BJ (cell line): ENCODE measurements at regions not wholly inside any gene's neighbourhood (a gene's known extent, or its start where the extent isn't known, plus 50 kb on each side); places are given as distances from the start of the nearest gene placed in this dataset.
A peak's percentile ranks its signal among the peaks of the same experiment; 100 is the strongest.
"Not testable (repeated sequence)": the region's sequence is repeated elsewhere in the genome, so short reads cannot be mapped to it uniquely, and the experiment has no call there.

Experiments
- CTCF ChIA-PET: fragments of 350-600 bp; formaldehyde crosslinking; extraction: SDS; loops from one replicate; lab custom pipeline; 2021; ENCODE audit warnings: antibody characterized with exemption, inconsistent platforms; lab: Yijun Ruan, JAX
- POLR2A ChIA-PET: fragments of 300-600 bp; sonication (Branson Sonifier 250); formaldehyde crosslinking; extraction: SDS; loops from one replicate; lab custom pipeline; 2021; ENCODE audit warnings: antibody characterized with exemption; lab: Charles Lee
- DNase-seq: peaks from one replicate; pipeline ENCODE4 v3.0.0-alpha.2; 2011; ENCODE audit warnings: low read depth
- H3K27me3 ChIP-seq: 2 replicates; pipeline ENCODE4 v1.6.0; 2011; ENCODE audit warnings: low read length; ENCODE audit not compliant: control insufficient read depth, insufficient read depth
- H3K36me3 ChIP-seq: 2 replicates; pipeline ENCODE4 v1.5.1; 2011; ENCODE audit warnings: low read length; ENCODE audit not compliant: control insufficient read depth, insufficient read depth
- H3K4me3 ChIP-seq: 2 replicates; pipeline ENCODE4 v1.5.1; 2011; ENCODE audit warnings: low read depth, mild to moderate bottlenecking, control low read depth, low read length
- TF ChIP-seq, protein P1 (sequence below): IDR thresholded peaks from 2 replicates; pipeline ENCODE4 v1.5.1; 2011; ENCODE audit warnings: low read depth, mild to moderate bottlenecking, control low read depth, inconsistent platforms, low read length, moderate library complexity; ENCODE audit not compliant: insufficient read depth

DNA sequence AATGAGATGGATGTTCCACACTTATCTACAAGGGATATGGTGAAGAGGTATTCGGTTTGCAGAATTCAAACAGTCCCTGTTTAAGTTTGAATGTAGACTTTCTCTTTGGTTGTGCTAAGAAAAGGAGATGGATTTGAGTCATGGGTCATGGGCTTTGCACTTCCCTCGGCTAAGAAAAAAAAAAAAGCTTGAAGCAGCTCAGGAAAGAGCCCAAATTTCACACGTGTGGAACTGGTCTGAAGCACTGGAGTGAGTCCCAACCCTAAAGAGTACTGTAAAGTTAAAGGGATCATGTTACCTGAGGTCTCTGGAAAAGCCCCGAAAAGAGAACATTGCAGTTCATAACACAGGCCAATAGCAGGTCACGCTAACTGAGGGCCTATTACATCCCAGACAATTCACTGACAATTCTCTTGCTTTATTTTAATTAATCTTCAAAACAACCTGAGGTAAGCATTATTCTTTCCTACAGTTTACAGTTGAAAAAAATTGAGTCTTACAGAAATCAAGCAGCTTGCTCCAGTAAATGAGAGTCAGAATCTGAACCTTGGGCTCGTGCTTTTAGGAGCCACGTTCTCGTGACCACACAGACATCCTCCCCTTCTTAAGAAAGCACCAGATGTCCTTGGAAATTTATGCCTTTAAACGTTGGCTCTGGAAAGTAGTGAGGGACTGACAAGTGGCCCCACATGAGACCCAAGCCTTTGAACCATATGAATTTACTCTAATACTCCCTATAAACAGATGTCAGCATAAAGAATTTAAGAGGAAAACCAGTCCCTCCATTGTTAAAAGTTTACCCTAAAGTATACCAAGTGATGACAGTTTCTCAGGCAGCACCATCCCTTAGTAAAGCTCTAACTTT, 89.3 kb downstream of the MAD2L1 start:
- CTCF ChIA-PET, result no interaction called here
- POLR2A ChIA-PET, result no interaction called here
- TF ChIP-seq, protein P1, sequence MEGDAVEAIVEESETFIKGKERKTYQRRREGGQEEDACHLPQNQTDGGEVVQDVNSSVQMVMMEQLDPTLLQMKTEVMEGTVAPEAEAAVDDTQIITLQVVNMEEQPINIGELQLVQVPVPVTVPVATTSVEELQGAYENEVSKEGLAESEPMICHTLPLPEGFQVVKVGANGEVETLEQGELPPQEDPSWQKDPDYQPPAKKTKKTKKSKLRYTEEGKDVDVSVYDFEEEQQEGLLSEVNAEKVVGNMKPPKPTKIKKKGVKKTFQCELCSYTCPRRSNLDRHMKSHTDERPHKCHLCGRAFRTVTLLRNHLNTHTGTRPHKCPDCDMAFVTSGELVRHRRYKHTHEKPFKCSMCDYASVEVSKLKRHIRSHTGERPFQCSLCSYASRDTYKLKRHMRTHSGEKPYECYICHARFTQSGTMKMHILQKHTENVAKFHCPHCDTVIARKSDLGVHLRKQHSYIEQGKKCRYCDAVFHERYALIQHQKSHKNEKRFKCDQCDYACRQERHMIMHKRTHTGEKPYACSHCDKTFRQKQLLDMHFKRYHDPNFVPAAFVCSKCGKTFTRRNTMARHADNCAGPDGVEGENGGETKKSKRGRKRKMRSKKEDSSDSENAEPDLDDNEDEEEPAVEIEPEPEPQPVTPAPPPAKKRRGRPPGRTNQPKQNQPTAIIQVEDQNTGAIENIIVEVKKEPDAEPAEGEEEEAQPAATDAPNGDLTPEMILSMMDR, result no peak
- no peak for DNase-seq
- no peaks in the 10 kb centered on the region for H3K27me3 ChIP-seq
- no peak overlapping the region for H3K4me3 ChIP-seq
- no peaks in the 10 kb centered on the region for H3K36me3 ChIP-seq

DNA sequence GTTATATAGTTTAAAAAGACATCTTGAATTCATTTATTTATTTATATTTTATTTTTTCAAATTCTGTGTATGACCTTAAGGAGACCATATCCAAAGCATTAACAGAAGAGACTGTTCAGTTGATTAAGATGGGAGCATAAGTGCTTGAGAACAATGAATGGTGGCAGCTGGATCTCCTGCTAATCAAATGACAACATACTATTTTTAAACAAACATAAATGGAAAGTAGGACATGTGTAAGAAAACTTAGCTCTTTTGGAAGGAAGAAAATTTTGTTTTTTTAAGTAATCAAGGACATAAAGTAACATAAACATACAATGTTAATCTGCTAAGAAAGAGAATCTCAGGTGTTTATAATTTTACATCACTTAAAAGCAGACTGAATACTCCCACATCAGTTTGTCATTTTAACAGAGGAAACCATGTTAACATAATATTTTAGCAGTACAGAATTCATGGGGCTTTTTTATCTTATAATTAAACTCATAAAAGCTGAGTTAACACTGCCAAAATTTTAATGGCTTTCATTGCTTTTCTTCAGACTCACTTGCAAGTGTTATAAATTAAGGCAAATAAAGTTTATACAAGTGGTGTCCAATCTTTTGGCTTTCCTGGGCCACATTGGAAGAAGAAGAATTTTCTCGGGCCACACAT, 95.1 kb downstream of the MAD2L1 start:
- H3K36me3 ChIP-seq, result no peaks in the 10 kb centered on the region
- no peaks in the 10 kb centered on the region for H3K27me3 ChIP-seq
- TF ChIP-seq, protein P1, result no peak
- no peak for DNase-seq
- POLR2A ChIA-PET, result no interaction called here
- CTCF ChIA-PET, result interaction anchor here (1.7 kb wide), 1 partner anchor 9 kb away, joined by 3 read pairs; no protein-coding TSS in a partner anchor
- H3K4me3 ChIP-seq, result no peak overlapping the region

DNA sequence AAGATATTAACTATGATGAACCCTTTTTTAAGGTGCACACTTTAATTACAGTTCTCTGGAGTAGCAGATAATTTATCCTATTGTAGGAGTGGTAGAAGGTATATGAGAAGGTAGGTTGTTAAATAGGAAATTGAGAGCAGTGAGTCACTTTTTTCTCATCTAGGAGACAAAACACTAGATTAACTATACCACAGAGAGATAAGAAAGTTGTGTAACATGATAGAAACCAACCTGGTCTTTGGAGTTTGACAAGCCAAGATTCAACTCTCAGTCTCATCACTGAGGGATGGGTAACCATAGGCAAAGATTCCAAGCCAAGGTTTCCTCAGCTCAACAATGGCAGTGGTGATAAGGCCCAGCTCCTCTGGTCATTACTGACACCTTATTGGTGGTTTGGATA, 104.0 kb downstream of the MAD2L1 start:
- TF ChIP-seq, protein P1, result no peak
- ChIA-PET POLR2A (no interaction called here), CTCF (interaction anchor here (0.9 kb wide), 1 partner anchor 8 kb away, joined by 3 read pairs; no protein-coding TSS in a partner anchor)

DNA sequence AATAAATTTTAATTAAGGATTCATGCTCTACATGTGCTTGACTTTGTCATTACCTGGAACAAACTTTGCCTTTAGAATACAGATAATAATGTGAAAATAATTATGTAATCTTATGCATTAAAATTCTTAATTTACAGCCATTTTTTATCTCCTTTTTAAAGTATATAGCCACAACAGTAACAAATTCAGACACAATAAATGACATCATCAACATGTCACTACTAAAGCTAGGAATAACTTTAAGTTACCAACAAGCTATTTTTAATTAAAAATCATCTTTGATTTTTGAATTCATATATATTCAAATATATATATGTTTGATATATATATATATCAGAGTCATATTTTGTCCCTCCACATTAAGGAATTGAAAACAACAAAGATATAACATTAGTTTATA, 107.7 kb downstream of the MAD2L1 start:
- POLR2A ChIA-PET, result no interaction called here
- no peak for DNase-seq
- CTCF ChIA-PET, result no interaction called here
- TF ChIP-seq, protein P1, result no peak
- Histone ChIP-seq H3K27me3 (no peaks in the 10 kb centered on the region), H3K4me3 (no peak overlapping the region), H3K36me3 (no peaks in the 10 kb centered on the region)

More for the DNA sequence above, 104.0 kb downstream of the MAD2L1 start:
- DNase-seq, result no peak
- Histone ChIP-seq H3K27me3 (no peaks in the 10 kb centered on the region), H3K4me3 (no peak overlapping the region), H3K36me3 (no peaks in the 10 kb centered on the region)

DNA sequence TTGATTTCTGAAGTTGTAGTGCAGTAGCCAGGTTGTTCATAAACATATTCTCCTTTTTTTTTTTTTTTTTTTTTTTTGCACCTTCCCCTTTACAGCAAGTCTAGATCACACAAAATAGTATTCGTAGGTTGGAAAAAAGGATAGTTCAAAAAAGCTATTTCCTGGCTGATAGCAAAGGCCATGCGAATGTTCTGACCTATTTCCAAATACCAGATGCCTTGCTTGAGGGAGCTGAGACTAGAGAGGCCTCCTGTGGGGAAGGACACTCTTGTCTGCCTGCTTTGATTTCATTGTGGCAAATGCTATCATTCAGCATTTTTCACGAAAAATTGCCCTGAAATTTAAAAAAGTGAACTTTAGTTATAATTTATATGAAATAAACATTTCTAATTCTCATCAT, 111.4 kb downstream of the MAD2L1 start:
- DNase-seq, result no peak
- no peaks in the 10 kb centered on the region for H3K36me3 ChIP-seq
- ChIA-PET CTCF (no interaction called here), POLR2A (no interaction called here)
- H3K27me3 ChIP-seq, result no peaks in the 10 kb centered on the region
- TF ChIP-seq, protein P1, result 0 out of 2 replicates have a peak, but pooled peaks have one; percentile 4
- H3K4me3 ChIP-seq, result no peak overlapping the region

DNA sequence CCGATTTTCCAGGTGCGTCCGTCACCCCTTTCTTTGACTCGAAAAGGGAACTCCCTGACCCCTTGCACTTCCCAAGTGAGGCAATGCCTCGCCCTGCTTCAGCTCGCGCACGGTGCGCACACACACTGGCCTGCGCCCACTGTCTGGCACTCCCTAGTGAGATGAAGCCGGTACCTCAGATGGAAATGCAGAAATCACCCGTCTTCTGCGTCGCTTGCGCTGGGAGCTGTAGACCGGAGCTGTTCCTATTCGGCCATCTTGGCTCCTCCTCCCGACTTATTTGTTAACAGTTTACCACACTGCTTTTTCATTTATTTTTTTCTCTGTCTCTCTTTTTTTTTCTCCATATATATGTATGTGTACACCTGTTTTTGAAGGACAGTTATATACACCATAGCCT, 112.2 kb downstream of the MAD2L1 start:
- H3K4me3 ChIP-seq, CTCF ChIA-PET, POLR2A ChIA-PET, H3K27me3 ChIP-seq, H3K36me3 ChIP-seq, DNase-seq: not testable (repeated sequence)
